ENCODE measurements at regions not wholly inside any gene's neighbourhood (a gene's known extent, or its start where the extent isn't known, plus 50 kb on each side); places are given as distances from the start of the nearest gene placed in this dataset.
"Not testable (repeated sequence)": the region's sequence is repeated elsewhere in the genome, so short reads cannot be mapped to it uniquely, and the experiment has no call there.

DNA sequence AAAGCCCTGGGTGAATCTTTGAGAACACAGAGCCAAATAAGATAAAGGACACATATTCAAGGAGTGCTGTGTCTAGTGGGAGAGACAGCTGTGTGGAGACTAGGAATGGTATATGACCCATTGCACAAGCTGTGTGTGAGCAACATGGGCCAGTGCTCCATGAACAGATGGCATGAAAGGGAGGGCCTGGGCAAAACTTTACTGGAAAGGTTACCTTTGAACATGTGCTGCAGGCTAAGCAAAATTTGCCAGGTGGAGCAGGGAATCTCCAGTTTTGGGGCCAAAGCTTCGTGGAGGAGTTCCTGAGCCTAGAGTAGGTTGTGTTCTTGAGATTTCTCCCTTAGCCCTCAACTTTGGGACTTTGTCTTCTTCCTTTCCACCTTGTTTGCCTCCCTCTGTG, 446.1 kb upstream of the PROX1 start:
- DNase-seq, result no peak

DNA sequence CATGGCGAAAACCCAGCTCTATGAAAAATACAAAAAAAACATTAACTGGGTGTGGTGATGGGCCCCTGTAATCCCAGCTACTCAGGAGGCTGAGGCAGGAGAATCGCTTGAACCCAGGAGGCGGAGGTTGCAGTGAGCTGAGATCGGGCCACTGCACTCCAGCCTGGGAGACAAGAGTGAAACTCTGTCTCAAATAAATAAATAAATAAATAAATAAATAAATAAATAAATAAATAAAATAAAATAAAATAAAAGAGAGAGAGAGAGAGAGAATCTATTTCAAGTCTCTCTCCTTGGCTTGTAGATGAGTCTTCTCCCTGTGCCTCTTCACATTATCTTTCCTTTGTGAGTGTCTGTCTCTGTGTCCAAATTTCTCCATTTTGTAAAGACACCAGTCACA, 442.6 kb upstream of the PROX1 start:
- not testable (repeated sequence) for DNase-seq

DNA sequence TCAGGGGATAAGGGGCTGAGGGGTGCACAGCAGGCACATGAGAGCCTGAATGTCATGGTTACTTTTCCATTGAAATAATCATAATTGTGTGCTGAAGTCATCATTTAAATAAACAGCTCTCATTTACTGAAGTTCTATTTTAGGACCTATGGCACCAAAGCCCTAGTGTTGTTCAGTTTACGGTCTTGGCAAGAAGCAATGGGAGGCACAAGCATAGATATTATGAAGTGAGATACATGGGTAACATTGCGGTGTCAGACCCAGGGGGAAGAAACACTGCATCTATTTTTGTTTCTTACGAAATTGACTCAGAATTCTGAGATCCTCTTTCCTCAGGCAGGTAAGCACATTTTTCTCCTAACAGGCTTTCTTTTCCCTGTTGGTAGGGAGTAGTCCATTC, 437.8 kb upstream of the PROX1 start:
- no peak for DNase-seq

DNA sequence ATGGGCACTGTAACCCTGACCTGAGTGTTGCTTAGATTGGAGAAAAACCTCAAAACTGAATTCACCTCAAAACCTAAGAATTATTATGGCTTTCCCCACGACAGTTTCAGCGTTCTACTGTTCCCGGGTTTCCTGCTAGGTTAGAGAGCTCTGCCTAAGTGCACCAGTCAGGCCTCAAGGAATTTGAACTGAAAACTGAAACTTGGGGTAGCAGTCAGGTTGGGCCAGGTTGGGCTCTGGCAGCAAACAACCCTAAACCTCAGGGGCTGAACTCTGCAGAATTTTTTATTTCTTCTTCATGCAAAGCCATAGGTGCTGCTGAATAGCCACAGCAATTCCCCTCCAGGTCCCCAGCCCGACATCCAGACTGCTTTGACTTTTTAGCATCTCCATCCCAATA, 437.0 kb upstream of the PROX1 start:
- DNase-seq, result no peak

DNA sequence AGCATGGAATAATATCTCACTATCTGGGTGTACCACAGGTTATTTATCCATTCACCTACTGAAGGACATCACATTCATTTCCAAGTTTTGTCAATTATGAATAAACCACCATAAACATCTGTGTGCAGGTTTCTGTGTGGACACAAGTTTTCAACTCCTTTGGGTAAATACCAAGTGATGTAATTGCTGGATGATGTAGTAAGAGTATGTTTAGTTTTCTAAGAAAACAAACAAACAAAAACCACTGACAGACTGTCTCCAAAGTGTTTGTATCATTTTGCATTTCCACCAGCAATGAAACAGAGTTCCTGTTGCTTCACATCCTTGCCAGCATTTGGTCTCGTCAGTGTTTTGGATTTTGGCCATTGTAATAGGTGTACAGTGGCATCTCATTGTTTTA, 435.7 kb upstream of the PROX1 start:
- no peak for DNase-seq

DNA sequence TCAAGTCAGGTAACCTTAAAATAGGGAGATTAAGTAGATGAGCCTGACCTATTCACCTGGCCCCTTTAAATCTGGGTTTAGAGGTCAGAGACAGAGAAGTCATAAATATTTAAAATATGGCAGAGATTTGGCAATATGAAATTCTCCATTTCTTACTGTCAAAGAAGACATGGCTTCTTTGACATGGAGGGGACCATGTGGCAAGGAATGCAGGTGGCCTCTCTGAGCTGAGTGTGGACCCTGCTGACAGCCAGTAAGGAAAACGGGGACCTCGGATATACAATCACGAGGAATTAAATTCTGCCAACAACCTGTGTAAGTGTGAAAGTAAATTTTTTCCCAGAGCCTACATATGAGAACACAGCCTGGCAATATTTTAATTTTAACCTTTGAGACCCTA, 427.5 kb upstream of the PROX1 start:
- no peak for DNase-seq

DNA sequence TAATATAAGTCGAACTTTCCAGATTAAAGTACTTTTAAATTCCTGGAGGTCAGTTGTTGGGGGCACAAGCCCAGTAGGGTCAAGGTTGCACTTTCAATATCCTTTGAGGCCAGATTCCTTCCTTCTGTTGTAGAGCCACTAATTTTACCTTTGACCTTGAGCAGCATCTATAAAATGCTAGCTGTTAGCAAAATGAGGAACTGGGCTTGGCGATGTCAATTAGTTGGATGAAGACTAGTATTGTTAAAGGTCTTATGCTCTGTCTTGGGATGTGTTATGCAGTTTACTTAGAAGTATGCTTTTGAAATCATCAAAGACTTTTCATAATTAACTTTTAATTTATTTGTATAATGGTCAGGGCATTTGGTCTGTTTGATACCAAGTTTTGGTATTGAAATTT, 425.9 kb upstream of the PROX1 start:
- DNase-seq, result no peak

DNA sequence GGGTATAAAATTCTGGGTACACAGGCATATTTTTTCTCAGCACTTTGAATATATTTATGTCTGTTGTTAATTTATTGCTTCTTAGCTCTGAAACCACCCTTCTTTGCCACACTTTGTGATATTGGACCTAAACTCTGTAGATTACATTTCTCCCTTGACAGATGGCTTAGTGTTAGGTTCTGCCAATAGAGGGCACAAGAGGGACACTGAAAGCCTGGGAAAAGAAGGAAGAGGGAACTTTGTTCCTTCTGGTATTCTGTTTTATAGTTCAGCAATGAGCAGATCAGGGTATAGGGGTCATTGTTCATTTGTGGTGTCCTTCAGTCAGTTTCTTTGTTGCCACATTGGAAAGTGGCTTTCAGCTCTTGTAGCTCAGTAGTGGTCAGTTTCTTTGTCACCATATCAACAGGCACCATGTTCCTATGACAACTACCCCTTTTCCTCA, 423.5 kb upstream of the PROX1 start:
- no peak for DNase-seq

DNA sequence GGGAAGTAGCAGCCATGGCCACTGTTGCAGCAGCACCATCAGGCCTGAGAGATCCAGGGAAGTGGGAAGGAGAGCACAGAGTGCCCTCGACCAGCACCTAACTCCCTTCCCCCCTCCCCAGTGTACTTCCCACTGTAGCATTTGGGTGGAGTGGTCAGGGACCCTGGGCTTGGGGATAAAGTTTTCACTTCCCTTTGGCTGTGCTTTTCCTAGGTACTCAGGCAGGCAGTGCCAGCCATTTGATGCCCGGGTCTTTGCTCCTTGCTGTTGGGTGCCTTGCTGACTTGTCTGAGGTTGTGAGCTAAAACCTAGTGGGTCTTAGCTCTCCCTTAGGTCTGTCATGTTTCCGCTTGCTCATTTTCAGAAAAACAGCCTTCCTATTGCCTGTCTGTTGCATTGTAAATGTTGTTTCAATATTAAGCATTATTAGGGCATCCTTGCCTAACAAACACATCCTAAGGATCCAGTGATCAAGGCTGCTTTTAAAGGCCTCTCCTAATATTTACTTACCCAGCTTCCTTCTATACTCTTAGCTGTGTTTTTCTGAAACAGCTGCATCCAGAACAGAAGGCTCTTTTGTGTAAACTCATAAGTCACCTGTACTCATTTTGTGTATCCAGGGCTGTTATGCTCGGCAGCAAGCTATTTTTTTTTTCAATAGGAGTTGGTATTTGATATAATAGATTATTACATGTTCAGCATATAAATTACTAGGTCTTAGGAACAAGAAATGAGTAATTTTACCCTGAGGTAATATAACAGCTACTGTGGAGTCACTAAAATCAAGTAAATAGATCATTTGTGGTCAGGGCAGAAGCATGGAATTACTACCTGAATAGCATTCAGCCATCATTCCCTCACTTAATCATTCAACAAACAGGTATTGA, 418.6 kb upstream of the PROX1 start:
- DNase-seq, result no peak

DNA sequence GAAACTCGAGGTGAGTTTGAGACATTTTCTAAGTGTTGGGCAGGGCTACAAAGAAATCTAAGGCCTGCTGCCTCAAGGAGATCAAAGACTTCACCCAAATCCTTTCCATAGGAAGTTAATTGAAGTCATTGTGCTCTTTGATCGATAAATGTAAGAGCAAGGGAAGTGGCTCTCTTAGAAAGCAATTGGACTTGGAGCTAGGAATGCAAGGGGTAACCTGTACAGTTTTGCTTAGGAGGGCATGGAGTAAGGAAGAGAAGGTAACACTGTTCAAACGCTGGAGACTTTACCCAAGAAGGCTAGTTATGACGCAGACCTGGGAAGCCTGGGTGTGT, 418.0 kb upstream of the PROX1 start:
- DNase-seq, result no peak

DNA sequence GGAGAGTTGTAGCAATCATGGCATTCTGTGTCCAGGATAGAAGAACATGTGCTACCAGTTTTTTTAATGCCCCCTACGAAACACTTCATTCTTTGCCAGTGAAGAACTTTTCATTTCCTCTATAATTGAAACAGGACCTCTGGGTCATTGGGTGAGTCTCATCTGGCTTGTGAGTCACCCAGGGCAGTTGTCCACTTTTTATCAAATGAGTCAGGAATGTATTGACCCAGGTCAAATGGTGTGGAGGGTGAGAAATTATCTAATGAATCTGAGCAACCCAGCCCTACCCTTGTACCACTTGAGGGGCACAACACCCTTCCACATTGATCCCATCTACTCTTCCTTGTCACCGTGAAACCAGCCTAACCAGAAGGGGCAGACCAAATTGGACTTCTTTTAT, 417.3 kb upstream of the PROX1 start:
- no peak for DNase-seq

DNA sequence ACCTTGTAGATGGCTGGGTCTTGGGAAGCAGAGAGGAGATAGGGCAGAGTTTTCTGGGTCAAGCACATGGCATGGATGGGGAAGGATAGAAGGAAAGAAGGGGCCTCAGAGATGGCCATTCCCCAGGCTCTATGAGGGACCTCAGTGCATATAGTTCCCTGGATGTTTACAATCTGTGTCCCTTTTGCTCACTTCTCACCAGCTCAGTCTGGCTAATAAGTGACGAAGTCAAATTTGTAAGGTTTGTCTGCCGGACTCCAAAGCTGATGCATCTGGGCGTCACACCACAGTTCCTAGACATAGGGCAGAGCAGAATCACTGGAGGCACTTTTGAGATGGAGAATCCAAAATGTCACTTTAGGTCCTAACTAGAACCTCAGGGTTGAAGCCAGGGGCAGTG, 416.4 kb upstream of the PROX1 start:
- no peak for DNase-seq

DNA sequence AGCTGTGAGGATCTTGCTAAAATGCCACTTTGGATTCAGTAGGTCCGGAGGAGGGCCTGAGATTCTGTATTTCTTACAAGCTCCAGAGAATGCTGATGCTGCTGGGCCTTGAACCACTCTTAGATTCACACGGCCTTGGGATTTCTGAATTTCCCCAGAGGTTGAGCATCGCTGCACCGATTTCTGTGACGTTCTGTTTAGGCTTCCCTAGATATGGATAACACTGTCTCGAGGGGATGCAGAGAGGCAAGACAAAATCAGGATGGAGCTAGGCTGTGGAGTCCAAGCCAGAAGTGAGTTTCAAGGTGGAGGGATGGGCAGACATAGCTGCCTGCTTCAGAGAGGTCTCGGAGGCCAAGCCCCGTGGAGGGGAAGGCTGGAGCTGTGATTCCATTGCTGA, 415.9 kb upstream of the PROX1 start:
- no peak for DNase-seq

DNA sequence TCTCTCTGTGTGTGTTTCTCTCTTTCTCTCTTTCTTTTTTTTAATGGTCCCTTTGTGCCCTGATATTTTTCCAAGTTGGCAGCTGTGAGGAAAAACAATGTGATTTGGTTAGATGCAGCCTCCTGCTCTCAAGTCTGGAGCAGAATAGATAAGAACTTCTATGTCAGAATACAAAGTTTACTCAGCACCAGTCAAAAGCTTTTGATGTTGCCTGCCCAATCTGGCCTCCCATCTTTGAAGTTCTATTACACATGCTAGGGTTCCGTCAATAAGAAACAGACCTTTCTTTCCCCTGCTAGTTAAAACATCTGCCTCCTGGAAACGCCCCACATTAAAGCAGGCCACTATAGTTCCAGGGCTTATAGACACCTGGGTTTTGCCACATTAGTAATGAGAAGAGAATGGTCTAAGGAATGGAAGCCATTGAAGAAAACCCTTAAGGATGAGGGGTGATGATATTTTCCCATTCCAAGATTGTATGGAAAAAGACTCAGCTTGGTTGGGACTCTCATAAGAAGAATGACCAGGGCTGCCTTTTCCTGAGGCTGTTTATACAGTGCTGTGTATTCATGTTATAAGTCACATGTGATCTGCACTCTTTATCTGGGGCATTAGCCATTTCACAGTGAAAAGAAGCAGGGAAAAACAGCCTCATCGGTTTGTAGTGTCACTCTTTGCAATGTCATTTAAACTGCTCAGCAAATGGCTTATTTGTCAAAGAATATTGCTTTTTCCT, 414.7 kb upstream of the PROX1 start:
- DNase-seq, result no peak

DNA sequence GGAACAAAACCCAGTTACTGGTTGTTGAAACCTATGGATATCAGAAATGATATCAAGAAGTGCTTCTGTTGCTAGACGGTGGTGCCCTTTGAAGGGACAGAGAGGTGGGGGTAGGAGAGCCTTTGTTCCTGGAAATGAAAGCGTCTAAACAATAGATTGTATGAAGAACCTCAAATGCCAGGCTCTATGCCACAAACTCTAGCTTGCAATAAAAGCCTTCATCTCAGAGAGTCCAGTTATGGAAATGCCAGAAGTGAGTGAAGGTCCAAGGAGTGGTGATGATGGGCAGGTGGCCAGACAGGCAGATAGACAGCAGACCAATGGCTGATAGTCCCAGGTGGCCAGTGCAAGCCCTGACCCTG, 414.1 kb upstream of the PROX1 start:
- no peak for DNase-seq

DNA sequence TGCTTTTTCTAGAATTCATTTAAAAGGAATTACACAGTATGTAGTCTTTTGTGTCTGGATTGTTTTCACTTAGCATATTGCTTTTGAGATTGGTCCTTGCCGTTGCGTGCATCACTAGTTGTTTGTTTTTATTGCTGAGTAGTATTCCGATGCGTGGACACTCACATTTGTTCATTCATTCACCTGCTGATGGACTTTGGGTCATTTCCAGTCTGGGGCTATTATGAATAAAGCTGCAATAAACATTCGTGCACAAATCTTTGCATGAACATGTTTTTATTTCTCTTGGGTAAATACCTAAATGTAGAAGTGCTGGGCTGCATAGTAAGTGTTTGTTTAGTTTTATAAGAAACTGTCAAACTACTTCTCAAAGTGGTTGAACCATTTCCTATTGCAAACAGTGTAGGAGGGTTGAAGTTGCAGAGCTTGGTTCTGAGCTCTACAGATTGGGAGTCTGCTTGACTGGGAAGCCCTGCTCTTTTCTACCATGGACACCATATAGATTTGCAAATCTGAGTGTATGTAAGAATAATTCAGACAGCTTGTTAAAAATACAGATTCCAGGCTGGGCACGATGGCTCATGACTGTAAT, 404.7 kb upstream of the PROX1 start:
- DNase-seq, result no peak

DNA sequence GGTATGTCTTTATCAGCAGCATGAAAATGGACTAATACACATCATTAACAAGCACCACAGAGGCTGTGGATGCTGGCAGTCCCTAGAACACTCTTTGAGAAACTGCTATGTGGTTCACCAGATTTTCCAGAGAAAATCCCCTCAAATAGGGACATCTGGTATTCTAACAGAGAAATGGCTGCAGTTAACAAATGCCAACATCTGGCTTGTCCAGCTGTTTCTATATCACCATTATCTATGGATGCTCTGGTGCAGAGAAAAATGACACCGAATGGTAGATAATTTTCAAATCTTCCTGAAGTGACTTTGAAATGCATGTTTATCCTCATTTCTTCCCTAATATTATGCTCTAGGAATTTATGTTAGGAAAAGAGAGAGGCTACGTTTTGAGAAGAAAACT, 403.5 kb upstream of the PROX1 start:
- no peak for DNase-seq

DNA sequence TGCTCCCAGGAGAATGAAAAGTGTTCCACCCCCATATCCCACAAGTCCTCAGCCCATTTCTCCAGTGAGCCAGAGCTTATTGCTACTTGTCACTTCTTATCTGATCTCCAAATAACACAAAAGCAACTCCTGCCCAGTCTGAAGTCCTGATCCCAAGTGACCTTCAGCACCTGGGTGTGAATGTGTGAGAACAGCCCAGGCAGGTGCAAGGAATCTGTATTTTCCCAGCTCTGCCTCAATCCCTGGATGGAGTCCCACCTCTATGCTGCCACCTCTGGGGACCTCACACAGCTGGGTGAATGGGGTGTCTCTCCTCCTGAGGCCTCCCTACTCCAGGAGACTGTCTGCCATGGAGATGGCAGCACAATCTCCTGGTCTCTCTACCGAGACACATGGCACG, 402.4 kb upstream of the PROX1 start:
- no peak for DNase-seq

DNA sequence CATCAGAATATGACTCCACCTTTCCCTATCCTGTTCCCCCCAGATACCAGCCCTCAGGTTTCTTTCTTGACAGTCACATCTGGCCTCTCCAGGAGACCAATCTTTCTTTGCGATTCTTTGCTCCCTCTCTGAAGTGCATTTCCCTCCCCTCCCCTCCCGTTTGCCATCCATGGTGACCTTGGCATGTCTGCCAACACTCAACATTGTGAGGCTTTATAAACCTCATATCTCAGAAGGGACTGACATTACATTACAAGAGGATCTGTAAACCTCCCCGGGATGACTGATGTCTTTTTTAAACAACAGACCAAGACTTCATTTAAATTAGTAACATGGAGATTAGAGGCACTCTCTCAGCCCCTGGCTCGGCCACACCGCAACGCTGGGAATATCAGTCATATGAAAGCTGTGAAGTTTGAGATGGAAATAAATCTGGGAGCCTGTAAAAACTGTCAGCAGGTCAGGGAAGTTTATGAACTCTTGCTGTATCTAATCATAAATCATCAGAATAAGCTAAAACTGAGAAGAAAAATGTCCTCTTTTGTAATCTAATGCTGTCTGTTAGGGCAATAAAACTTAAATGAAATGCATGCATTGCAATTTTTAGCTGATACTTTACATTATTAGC, 401.7 kb upstream of the PROX1 start:
- DNase-seq, result no peak

DNA sequence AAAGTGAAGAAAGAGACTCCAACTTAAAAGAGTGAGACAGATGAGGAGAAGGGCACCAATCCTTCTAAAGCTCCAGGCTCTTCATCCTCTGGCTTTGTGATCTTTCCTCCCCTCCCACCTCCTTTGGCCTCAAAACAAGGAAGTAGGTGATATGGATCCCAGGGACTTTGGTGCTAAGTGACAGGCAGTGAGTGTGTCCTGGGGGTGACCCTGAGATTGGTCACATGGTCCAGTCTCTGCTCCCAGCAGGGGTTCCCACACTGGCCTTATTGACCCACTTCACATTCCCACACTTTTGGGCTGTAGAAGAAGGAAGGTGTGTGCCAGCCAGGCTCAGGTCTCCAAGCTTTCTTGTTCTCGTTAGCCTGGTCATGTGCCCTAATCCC, 401.2 kb upstream of the PROX1 start:
- DNase-seq, result no peak

DNA sequence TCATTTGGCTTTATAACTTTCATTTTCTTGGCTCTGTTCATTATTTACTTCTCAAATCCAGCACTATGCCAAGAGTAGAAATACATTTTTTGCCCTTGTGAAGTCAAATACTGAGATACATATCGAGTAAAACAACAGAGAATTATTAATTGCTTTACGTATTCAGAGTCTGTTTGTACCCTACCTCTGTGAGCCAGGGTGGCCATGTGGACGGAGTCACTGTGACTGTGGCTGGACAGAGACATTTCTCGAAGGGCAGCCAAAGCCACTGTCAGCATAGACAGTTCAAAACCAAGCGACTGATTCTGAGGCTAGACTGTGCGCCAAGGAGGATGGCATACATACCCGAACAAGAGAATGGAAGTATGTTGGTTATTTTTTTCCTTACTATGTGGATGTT, 391.0 kb upstream of the PROX1 start:
- DNase-seq, result no peak

DNA sequence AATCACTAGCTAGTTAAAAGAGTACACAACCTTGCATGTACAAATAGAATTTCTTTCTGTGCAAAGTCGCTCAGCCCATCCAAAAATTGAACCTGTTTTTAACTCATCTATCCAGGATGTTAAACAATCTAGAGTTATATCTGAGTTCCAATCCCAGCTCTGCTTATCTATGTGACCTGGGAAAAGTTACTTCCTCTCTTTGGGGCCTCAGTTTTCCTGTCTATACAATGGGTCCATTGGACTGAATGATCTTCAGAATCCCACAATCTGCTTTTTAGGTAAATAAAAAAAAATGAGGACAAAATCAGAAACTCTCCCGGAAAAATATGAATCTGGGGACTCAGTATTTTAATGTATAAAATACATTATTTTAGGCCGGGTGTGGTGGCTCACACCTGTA, 389.5 kb upstream of the PROX1 start:
- DNase-seq, result no peak

DNA sequence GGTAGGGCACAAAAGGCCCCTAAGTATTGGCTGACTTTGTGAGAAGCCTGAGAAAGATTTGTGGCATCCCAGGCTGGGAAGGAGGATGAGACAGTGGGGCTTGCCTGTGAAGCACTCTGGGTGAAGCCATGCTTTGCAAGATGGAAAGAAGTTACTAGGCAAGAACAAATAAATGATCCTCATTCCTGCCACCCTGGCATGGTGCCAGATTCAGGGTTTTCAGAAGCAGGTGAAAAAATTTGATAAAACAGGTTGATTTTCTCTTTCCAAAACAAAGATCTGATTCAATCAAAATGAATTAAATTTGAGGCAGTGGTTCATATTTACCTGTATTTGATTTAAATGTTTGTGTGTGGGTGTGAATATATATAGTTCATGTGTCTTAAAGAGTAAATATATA, 386.9 kb upstream of the PROX1 start:
- DNase-seq, result no peak

DNA sequence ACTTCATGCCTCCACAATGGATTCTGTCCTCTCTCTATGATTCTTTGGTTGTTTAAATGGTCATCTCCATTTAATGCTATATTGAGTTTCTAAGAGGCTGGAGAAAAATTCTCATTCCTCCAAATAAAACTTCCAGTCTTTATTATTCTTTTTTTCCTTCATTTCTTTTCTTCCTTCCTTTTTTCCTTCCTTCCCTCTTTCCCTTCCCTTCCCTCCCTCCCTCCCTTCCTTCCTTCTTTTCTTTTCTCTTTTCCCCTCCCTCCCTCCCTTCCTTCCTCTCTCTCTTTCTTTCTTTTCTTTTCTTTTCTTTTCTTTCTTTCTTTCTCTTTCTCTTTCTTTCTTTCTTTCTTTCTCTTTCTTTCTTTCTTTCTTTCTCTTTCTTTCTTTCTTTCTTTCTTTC, 386.1 kb upstream of the PROX1 start:
- not testable (repeated sequence) for DNase-seq
